Tibial nerve (tissue), 3 donors: ENCODE measurements at regions not wholly inside any gene's neighbourhood (a gene's known extent, or its start where the extent isn't known, plus 50 kb on each side); places are given as distances from the start of the nearest gene placed in this dataset.

Source experiments
- POLR2A ChIP-seq, 2 donors: fragments of 450-650 bp; IDR thresholded peaks; one replicate each; pipeline ENCODE4 v1.6.1; 2017; ENCODE audit warnings: antibody characterized with exemption in 2 of 2, mild to moderate bottlenecking in 2 of 2, moderate library complexity in 2 of 2
- TF ChIP-seq, protein P1 (sequence below), 5 experiments: fragments of 200-600 bp in 3 of 5; fragments of 450-650 bp in 2 of 5; sonication (generic) in 3 of 5; IDR thresholded peaks; one replicate each; pipeline ENCODE4 v1.5.1; 2016 to 2019; ENCODE audit warnings: antibody characterized with exemption in 5 of 5, mild to moderate bottlenecking in 3 of 5, moderate library complexity in 2 of 5

DNA sequence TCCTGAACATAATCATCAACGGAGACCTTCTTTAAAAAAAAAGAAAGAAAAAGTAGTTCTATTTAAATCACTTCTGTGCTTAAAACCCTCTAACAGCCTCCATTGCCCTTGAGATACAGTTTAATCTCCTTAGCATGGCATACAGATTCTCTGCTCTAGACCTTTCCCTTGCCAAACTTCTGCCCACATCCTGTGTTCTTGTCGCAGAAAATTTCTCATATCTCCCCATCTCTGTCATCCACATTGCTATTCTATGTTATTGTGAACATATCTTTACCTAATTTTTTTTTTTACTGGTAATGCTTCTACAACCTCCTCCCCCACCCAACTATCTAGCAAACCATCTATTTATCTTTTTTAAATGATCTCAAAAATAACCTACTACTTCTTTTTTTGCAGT is 135.7 kb upstream of the PROX1 start:
- TF ChIP-seq, protein P1, sequence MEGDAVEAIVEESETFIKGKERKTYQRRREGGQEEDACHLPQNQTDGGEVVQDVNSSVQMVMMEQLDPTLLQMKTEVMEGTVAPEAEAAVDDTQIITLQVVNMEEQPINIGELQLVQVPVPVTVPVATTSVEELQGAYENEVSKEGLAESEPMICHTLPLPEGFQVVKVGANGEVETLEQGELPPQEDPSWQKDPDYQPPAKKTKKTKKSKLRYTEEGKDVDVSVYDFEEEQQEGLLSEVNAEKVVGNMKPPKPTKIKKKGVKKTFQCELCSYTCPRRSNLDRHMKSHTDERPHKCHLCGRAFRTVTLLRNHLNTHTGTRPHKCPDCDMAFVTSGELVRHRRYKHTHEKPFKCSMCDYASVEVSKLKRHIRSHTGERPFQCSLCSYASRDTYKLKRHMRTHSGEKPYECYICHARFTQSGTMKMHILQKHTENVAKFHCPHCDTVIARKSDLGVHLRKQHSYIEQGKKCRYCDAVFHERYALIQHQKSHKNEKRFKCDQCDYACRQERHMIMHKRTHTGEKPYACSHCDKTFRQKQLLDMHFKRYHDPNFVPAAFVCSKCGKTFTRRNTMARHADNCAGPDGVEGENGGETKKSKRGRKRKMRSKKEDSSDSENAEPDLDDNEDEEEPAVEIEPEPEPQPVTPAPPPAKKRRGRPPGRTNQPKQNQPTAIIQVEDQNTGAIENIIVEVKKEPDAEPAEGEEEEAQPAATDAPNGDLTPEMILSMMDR (IDR thresholded peaks at IDR 0.05): no peak
- no peak for TF ChIP-seq POLR2A (IDR thresholded peaks at IDR 0.05)
